ENCODE measurements at regions not wholly inside any gene's neighbourhood (a gene's known extent, or its start where the extent isn't known, plus 50 kb on each side); places are given as distances from the start of the nearest gene placed in this dataset.
"Not testable (repeated sequence)": the region's sequence is repeated elsewhere in the genome, so short reads cannot be mapped to it uniquely, and the experiment has no call there.

DNA sequence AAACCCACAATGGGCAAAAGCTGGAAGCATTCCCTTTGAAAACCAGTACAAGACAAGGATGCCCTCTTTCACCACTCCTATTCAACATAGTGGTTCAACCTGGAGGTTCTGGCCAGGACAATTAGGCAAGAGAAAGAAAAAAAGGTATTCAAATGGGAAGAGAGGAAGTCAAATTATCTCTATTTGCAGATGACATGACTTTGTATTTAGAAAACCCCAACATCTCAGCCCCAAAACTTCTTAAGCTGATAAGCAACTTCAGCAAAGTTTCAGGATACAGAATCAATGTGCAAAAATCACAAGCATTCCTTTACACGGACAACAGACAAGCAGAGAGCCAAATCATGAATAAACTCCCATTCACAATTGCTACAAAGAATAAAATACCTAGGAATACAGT is 246.9 kb downstream of the DMAC1 start:
- 100% methylated on average over 1 of the region's 1 CpG; no CpG with 5 or more reads in 1 of the 2 experiments for WGBS, 2 experiments (ENCODE audit: extremely low coverage in 1 of 2, insufficient coverage in 1 of 2, insufficient read length in 1 of 2, insufficient replicate concordance in 2 of 2, low coverage in 1 of 2, low lambda C conversion rate in 2 of 2, missing lambda C conversion rate in 1 of 2)
- POLR2A ChIA-PET (ENCODE audit: partially characterized antibody); H3K9ac ChIP-seq (replicated peaks in 1 of 4; ENCODE audit: extremely low read depth in 1 of 4, low read depth in 3 of 4, low read length in 3 of 4); H3K4me2 ChIP-seq (ENCODE audit: insufficient read depth in 1 of 2, low read depth in 2 of 2, low read length in 2 of 2); H3K27me3 ChIP-seq (replicated peaks in 1 of 4; ENCODE audit: control insufficient read depth in 3 of 4, extremely low read depth in 1 of 4, insufficient read depth in 3 of 4, low read length in 3 of 4); H3K23me2 ChIP-seq (ENCODE audit: low read depth, low read length); H2BK12ac ChIP-seq (ENCODE audit: low read depth, low read length); H2BK120ac ChIP-seq (replicated peaks; ENCODE audit: low read depth, low read length); H3K9me3 ChIP-seq (ENCODE audit: insufficient read depth in 2 of 2, low read depth in 1 of 2, low read length in 1 of 2); H3K4me1 ChIP-seq (replicated peaks in 1 of 4; ENCODE audit: control insufficient read depth in 3 of 4, insufficient read depth in 4 of 4, low read length in 3 of 4); DNase-seq (ENCODE audit: low read depth in 1 of 2, low spot score in 2 of 2); H3K56ac ChIP-seq (replicated peaks; ENCODE audit: insufficient read length, low read depth, low read length); H4K20me1 ChIP-seq (replicated peaks in 1 of 2; ENCODE audit: control insufficient read depth in 1 of 2, insufficient read depth in 2 of 2, low read length in 2 of 2); H3K18ac ChIP-seq (ENCODE audit: extremely low read depth, low read length); H3K79me2 ChIP-seq (ENCODE audit: control insufficient read depth in 1 of 2, insufficient read depth in 2 of 2, low read length in 2 of 2); H3K4ac ChIP-seq (replicated peaks; ENCODE audit: insufficient read length, low read depth, low read length); H2BK15ac ChIP-seq (ENCODE audit: low read length); FAIRE-seq; H2AFZ ChIP-seq (ENCODE audit: low read length); H3K4me3 ChIP-seq (ENCODE audit: extremely low read depth in 1 of 4, insufficient read depth in 2 of 4, low read depth in 3 of 4, low read length in 4 of 4); H4K5ac ChIP-seq (ENCODE audit: insufficient read length, low read depth, low read length); H3K36me3 ChIP-seq (ENCODE audit: control insufficient read depth in 2 of 4, insufficient read depth in 4 of 4, low read length in 3 of 4); H3K79me1 ChIP-seq (ENCODE audit: low read depth, low read length); H3K27ac ChIP-seq (ENCODE audit: low read depth, low read length); H4K8ac ChIP-seq (ENCODE audit: extremely low read depth, insufficient read depth, low read length); H2BK5ac ChIP-seq (ENCODE audit: low read depth, low read length); H2AK5ac ChIP-seq (ENCODE audit: low read depth, low read length); H2BK20ac ChIP-seq (ENCODE audit: low read length); H3K14ac ChIP-seq (ENCODE audit: insufficient read length); H4K91ac ChIP-seq (replicated peaks; ENCODE audit: insufficient read length, low read length); H3K23ac ChIP-seq (ENCODE audit: insufficient read length): not testable (repeated sequence)
- CTCF ChIA-PET (ENCODE audit: partially characterized antibody) = interaction anchor here (0.6 to 1.1 kb wide), 3 partner anchors 15 to 644 kb away, joined by 3 read pairs; no protein-coding TSS in a partner anchor

All from H1 (cell line).